Neuronal stem cell (in vitro differentiated cells): ENCODE measurements at regions not wholly inside any gene's neighbourhood (a gene's known extent, or its start where the extent isn't known, plus 50 kb on each side); places are given as distances from the start of the nearest gene placed in this dataset.
"Not testable (repeated sequence)": the region's sequence is repeated elsewhere in the genome, so short reads cannot be mapped to it uniquely, and the experiment has no call there.

Experiments used
- DNase-seq: peaks from one replicate; pipeline ENCODE4 v3.0.0-alpha.2; 2013; ENCODE audit warnings: low spot score
- H2AFZ ChIP-seq: one replicate; pipeline ENCODE4 v1.6.1; 2013; ENCODE audit warnings: mild to moderate bottlenecking, low read length, inconsistent platforms
- H2AK5ac ChIP-seq: 2 replicates; pipeline ENCODE4 v1.6.1; 2013; ENCODE audit warnings: low read depth, mild to moderate bottlenecking, inconsistent platforms, low read length, moderate library complexity, mixed read lengths
- H2BK120ac ChIP-seq: 2 replicates; pipeline ENCODE4 v1.6.1; 2013; ENCODE audit warnings: low read depth, mild to moderate bottlenecking, inconsistent platforms, low read length, moderate library complexity, mixed read lengths
- H2BK12ac ChIP-seq: one replicate; pipeline ENCODE4 v1.6.1; 2013; ENCODE audit warnings: low read length, inconsistent platforms
- H2BK15ac ChIP-seq: 2 replicates; pipeline ENCODE4 v1.6.1; 2013; ENCODE audit warnings: mild to moderate bottlenecking, low read length, inconsistent platforms, mixed read lengths
- H2BK5ac ChIP-seq: one replicate; pipeline ENCODE4 v1.6.1; 2013; ENCODE audit warnings: inconsistent platforms, mild to moderate bottlenecking, low read length, moderate library complexity
- H3K14ac ChIP-seq: one replicate; pipeline ENCODE4 v1.6.1; 2013; ENCODE audit warnings: low read length, inconsistent platforms
- H3K18ac ChIP-seq: 2 replicates; pipeline ENCODE4 v1.6.1; 2013; ENCODE audit warnings: low read length, inconsistent platforms
- H3K23ac ChIP-seq: 2 replicates; pipeline ENCODE4 v1.6.1; 2013; ENCODE audit warnings: low read depth, mild to moderate bottlenecking, mixed read lengths, low read length, inconsistent platforms; ENCODE audit not compliant: poor library complexity
- H3K27ac ChIP-seq: replicated peaks from 3 replicates; pipeline ENCODE4 v1.5.1; 2013; ENCODE audit warnings: low read length, inconsistent platforms
- H3K27me3 ChIP-seq, 3 experiments: 2 replicates each; pipeline ENCODE4 v1.6.1; 2013; ENCODE audit warnings: low read length in 3 of 3, mild to moderate bottlenecking in 2 of 3, inconsistent platforms in 1 of 3, low read depth in 1 of 3, mixed read lengths in 1 of 3, moderate library complexity in 1 of 3; ENCODE audit not compliant: control insufficient read depth in 3 of 3, insufficient read depth in 3 of 3
- H3K36me3 ChIP-seq, 2 donors: replicated peaks in 1 of 2; 2 replicates each; pipeline ENCODE4 v1.6.1; 2013; ENCODE audit warnings: low read length in 2 of 2; ENCODE audit not compliant: control insufficient read depth in 2 of 2, insufficient read depth in 2 of 2
- H3K4ac ChIP-seq: 2 replicates; pipeline ENCODE4 v1.6.1; 2013; ENCODE audit warnings: inconsistent platforms, mild to moderate bottlenecking, low read length, moderate library complexity
- H3K4me1 ChIP-seq, 2 donors: 1 replicate in 1 of 2; 2 replicates in 1 of 2; pipeline ENCODE4 v1.6.1; 2013; ENCODE audit warnings: low read length in 2 of 2, low read depth in 1 of 2; ENCODE audit not compliant: control insufficient read depth in 2 of 2, insufficient read depth in 1 of 2
- H3K4me2 ChIP-seq: one replicate; pipeline ENCODE4 v1.6.1; 2013; ENCODE audit warnings: mild to moderate bottlenecking, low read length, inconsistent platforms; ENCODE audit not compliant: insufficient read depth, poor library complexity, severe bottlenecking
- H3K4me3 ChIP-seq, 2 donors: 2 replicates each; pipeline ENCODE4 v1.5.1; 2013; ENCODE audit warnings: low read length in 2 of 2, mild to moderate bottlenecking in 2 of 2, inconsistent platforms in 1 of 2, moderate library complexity in 1 of 2
- H3K79me1 ChIP-seq: one replicate; pipeline ENCODE4 v1.6.1; 2013; ENCODE audit warnings: low read depth, mild to moderate bottlenecking, inconsistent platforms, low read length, moderate library complexity
- H3K9ac ChIP-seq: one replicate; pipeline ENCODE4 v1.6.1; 2013; ENCODE audit warnings: mild to moderate bottlenecking, low read depth, low read length, inconsistent platforms; ENCODE audit not compliant: poor library complexity
- H3K9me3 ChIP-seq, 2 donors: replicated peaks in 1 of 2; 2 replicates each; pipeline versions ENCODE3 to v1.6.1; 2013; ENCODE audit warnings: low read length in 2 of 2, mild to moderate bottlenecking in 2 of 2, inconsistent platforms in 1 of 2, low read depth in 1 of 2, mixed read lengths in 1 of 2, moderate library complexity in 1 of 2; ENCODE audit not compliant: control insufficient read depth in 2 of 2, insufficient read depth in 1 of 2
- H4K8ac ChIP-seq: one replicate; pipeline ENCODE4 v1.6.1; 2013; ENCODE audit warnings: low read depth, mild to moderate bottlenecking, inconsistent platforms, low read length, moderate library complexity
- H4K91ac ChIP-seq: one replicate; pipeline ENCODE4 v1.6.1; 2013; ENCODE audit warnings: low read length, low read depth, mild to moderate bottlenecking, inconsistent platforms; ENCODE audit not compliant: poor library complexity
- WGBS, 2 donors: extraction: QIAGEN DNeasy Blood & Tissue Kit; methylation state at CpG; one replicate each; pipeline ENCODE4 v1.1.7; 2013; ENCODE audit warnings: missing lambda C conversion rate in 2 of 2, mixed read lengths in 1 of 2; ENCODE audit not compliant: insufficient read length in 2 of 2, insufficient replicate concordance in 1 of 2; ENCODE audit errors: extremely low coverage in 2 of 2; 5-methylcytosine and 5-hydroxymethylcytosine counted together

GRCh38 chr17:13659051-13659450, 57.3 kb upstream of the HS3ST3A1 start:
- H2BK12ac ChIP-seq, H4K91ac ChIP-seq, H3K4ac ChIP-seq, H2BK15ac ChIP-seq, H3K27ac ChIP-seq, DNase-seq, H3K9me3 ChIP-seq, H4K8ac ChIP-seq, H2AFZ ChIP-seq, H3K14ac ChIP-seq, H3K9ac ChIP-seq, H3K36me3 ChIP-seq, H3K79me1 ChIP-seq, H3K23ac ChIP-seq, H3K4me1 ChIP-seq, H3K4me3 ChIP-seq, H2AK5ac ChIP-seq, H3K4me2 ChIP-seq, H2BK120ac ChIP-seq, H3K18ac ChIP-seq, H3K27me3 ChIP-seq, H2BK5ac ChIP-seq: not testable (repeated sequence)
- WGBS, 2 donors, result no CpG with 5 or more reads among the region's 3 CpGs

GRCh38 chr17:13665872-13666635, 64.3 kb upstream of the HS3ST3A1 start:
- Histone ChIP-seq H2AFZ (no peak overlapping the region), H3K36me3 (peaks cover 0 to 2% of the 10 kb centered on the region in 2 donors), H3K79me1 (no peaks in the 10 kb centered on the region), H3K9me3 (peaks cover 9 to 15% of the 10 kb centered on the region in 2 donors), H3K9ac (no peak overlapping the region), H3K27ac (no peak overlapping the region), H2BK120ac (no peak overlapping the region), H3K4ac (no peak overlapping the region), H3K27me3 (no peaks in the 10 kb centered on the region), H2BK15ac (no peak overlapping the region), H4K91ac (no peak overlapping the region), H3K4me3 (no peak overlapping the region), H2BK5ac (no peak overlapping the region), H3K4me2 (no peak overlapping the region), H3K23ac (peak overlapping the region; percentile 27), H3K4me1 (peaks cover under 1 to 4% of the 10 kb centered on the region in 2 donors), H2BK12ac (no peak overlapping the region), H4K8ac (no peak overlapping the region), H3K18ac (no peak overlapping the region), H2AK5ac (no peak overlapping the region), H3K14ac (peak overlapping the region; percentile 87)
- DNase-seq, result no peak
- no CpG with 5 or more reads among the region's 21 CpGs for WGBS, 2 donors

DNA sequence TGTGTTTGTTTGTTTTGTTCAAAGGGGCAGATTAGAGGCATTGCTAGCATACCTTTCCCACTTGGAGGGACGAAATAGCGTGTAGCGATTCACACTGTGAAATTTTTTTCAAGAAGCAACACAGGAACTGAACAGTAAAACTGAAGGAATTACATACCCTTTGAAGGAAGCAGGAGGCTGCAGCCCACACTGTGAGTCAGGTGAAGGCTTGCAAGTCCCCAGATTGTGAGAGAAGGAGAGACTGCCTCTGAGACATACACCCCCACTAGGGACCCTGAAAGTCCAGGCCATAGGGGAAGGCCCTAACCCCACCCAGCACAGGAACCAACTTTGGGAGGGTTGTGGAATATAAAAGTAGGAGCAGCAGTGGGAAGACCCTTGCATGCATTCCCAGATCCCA, 69.6 kb upstream of the HS3ST3A1 start:
- Histone ChIP-seq H3K27me3 (no peaks in the 10 kb centered on the region), H3K79me1 (no peaks in the 10 kb centered on the region), H3K4me1 (peaks cover 0 to 2% of the 10 kb centered on the region in 2 donors), H3K4ac (no peak overlapping the region), H2BK12ac (no peak overlapping the region), H3K27ac (no peak overlapping the region), H3K4me3 (no peak overlapping the region), H4K91ac (no peak overlapping the region), H3K36me3 (peaks cover 0 to 2% of the 10 kb centered on the region in 2 donors), H2AK5ac (no peak overlapping the region), H2BK5ac (no peak overlapping the region), H2AFZ (peak overlapping the region; percentile 58), H2BK15ac (no peak overlapping the region), H2BK120ac (no peak overlapping the region), H3K23ac (no peak overlapping the region), H3K9me3 (peaks cover 9 to 19% of the 10 kb centered on the region in 2 donors), H3K14ac (no peak overlapping the region), H3K9ac (no peak overlapping the region), H3K4me2 (no peak overlapping the region), H4K8ac (no peak overlapping the region), H3K18ac (no peak overlapping the region)
- no CpG with 5 or more reads among the region's 3 CpGs for WGBS, 2 donors
- no peak for DNase-seq

DNA sequence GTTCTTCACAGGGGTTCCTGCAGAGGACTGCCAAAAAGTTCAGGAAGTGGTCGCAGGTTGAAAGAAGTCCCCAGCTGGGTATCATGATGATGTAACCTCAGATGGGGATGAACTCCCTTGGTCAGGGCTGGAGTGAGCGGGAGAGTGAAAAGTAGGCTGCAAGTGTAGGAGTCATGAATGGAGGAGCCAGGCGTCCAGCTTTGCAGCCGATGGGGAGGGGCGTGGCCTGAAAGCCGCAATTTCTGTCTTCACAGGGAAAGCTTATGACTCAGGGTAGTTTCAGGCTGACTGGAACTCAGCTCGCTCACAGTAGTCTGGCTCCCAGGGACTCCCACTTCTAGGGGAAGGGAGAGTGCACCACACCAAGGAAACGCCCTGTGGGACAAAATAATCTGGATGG, 70.0 kb upstream of the HS3ST3A1 start:
- H4K8ac ChIP-seq, result no peak overlapping the region
- no peaks in the 10 kb centered on the region for H3K27me3 ChIP-seq
- H2AK5ac ChIP-seq, result no peak overlapping the region
- H3K4me2 ChIP-seq, result no peak overlapping the region
- no peak overlapping the region for H2BK120ac ChIP-seq
- H4K91ac ChIP-seq, result no peak overlapping the region
- peak overlapping the region; percentile 58 for H2AFZ ChIP-seq
- no peak overlapping the region for H3K23ac ChIP-seq
- H3K9ac ChIP-seq, result no peak overlapping the region
- no peak overlapping the region for H3K18ac ChIP-seq
- no peak for DNase-seq
- no peak overlapping the region for H3K14ac ChIP-seq
- H3K4me1 ChIP-seq, result peaks cover 0 to 2% of the 10 kb centered on the region in 2 donors
- no peak overlapping the region for H2BK12ac ChIP-seq
- H3K4me3 ChIP-seq, result no peak overlapping the region
- H2BK5ac ChIP-seq, result no peak overlapping the region
- no peak overlapping the region for H3K27ac ChIP-seq
- H3K79me1 ChIP-seq, result no peaks in the 10 kb centered on the region
- peaks cover 9 to 19% of the 10 kb centered on the region in 2 donors for H3K9me3 ChIP-seq
- no peak overlapping the region for H3K4ac ChIP-seq
- peaks cover 0 to 2% of the 10 kb centered on the region in 2 donors for H3K36me3 ChIP-seq
- no peak overlapping the region for H2BK15ac ChIP-seq
- WGBS, 2 donors, result no CpG with 5 or more reads among the region's 8 CpGs
